Fibroblast of mammary gland (primary cell): ENCODE measurements at regions not wholly inside any gene's neighbourhood (a gene's known extent, or its start where the extent isn't known, plus 50 kb on each side); places are given as distances from the start of the nearest gene placed in this dataset.
A peak's percentile ranks its signal among the peaks of the same experiment; 100 is the strongest.

Source experiments
- DNase-seq: peaks from one replicate; pipeline ENCODE4 v3.0.0-alpha.2; 2010; ENCODE audit warnings: low read depth
- H3K4me3 ChIP-seq: 2 replicates; pipeline ENCODE4 v1.5.1; 2011; ENCODE audit warnings: low read depth, mild to moderate bottlenecking, low read length, moderate library complexity; ENCODE audit not compliant: control insufficient read depth
- CTCF ChIP-seq: conservative IDR thresholded peaks from 2 replicates; pipeline ENCODE4 v1.5.1; 2011; ENCODE audit warnings: low read depth, low read length, inconsistent platforms; ENCODE audit not compliant: control insufficient read depth, insufficient read depth

GRCh38 chr10:29947701-29948060 lies 111.7 kb downstream of the JCAD start:
- TF ChIP-seq CTCF: peak; percentile 5
- DNase-seq: peak; percentile 18
- no peak overlapping the region for H3K4me3 ChIP-seq

DNA sequence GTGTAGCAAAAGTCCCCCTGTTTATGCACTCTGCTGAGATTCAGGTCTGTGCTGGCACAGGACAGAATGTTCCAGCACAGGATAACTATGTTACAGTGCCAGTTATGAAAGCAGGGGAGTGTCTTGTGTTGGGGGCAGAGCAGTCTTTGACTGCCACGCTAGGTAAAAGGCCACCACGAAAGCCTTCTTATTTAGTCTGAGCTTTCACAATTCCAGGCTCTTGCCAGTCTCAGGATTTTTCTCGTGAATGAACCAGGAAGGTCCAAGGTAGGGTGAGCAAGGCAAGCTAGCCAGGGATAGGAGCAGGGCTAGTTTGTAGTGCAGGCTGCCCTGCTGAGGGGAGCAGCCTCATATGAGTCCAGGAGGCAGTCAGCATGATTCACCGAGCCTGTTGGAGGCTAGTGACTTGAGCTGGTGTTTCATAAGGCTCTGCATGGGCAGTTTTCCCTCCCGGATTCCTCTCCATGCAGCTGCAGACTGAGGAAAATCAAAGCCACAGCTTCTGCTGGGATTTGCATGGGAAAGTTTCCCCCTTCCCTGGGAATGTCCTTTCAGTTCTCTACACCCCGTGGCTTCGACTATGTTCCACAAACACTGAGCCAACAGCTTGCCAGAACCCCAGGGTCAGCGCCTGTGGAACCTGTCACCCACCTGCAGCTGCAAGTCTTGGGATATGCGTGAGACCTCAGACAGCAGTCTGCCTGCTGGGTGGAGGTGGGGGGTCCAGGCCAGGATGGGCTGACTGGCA lies 112.3 kb downstream of the JCAD start:
- DNase-seq: peak; percentile 96
- TF ChIP-seq CTCF: no peak
- no peak overlapping the region for H3K4me3 ChIP-seq

DNA sequence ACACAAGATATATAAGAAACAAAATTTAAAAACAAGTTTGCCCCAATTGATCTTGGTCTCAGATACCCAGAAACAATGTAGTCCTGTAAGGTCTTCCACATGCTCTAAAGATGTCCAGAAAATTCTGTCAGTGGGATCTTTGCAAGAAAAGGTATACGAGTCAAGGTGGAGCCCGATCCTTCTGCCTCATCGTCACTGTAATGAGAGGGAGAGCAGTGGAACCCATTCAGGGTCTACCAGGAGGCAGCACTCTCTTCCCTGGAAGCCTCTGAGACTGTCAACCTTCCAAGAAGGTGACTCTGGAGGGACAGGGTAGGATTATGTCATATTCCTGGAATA lies 112.8 kb downstream of the JCAD start:
- DNase-seq: no peak
- no peak for TF ChIP-seq CTCF
- no peak overlapping the region for H3K4me3 ChIP-seq

DNA sequence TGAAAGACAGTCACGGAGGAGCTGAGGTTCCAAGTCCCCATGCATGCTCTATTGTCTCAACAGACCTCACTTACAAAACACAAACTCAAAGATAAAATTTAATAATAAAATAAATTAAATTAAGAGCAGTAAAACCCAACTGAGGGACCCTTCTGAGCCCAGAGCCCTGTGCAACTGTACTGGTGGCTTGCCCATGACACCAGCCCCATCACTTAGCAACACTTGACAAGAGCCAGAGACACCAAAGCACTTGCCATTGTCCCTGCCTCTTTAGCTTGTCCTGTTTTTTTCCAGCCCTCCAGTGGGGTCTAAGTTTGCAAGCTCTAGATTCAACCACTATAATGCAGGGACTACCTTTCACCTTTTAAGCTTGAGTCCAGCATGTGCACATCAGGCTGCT lies 117.9 kb downstream of the JCAD start:
- DNase-seq: no peak
- no peak overlapping the region for H3K4me3 ChIP-seq
- TF ChIP-seq CTCF: no peak

GRCh38 chr10:29932991-29933390 lies 126.4 kb downstream of the JCAD start:
- TF ChIP-seq CTCF: no peak
- no peak for DNase-seq
- H3K4me3 ChIP-seq: no peak overlapping the region

GRCh38 chr10:29931833-29932232 lies 127.6 kb downstream of the JCAD start:
- no peak for TF ChIP-seq CTCF
- DNase-seq: no peak
- H3K4me3 ChIP-seq: no peak overlapping the region

- no peak for DNase-seq
- no peak for TF ChIP-seq CTCF
These were observed 130.4 kb downstream of the JCAD start for GRCh38 chr10:29929006-29929405.

More at GRCh38 chr10:29929006-29929405, 130.4 kb downstream of the JCAD start:
- H3K4me3 ChIP-seq: no peak overlapping the region
